OCI-LY3 (cell line): ENCODE measurements at regions not wholly inside any gene's neighbourhood (a gene's known extent, or its start where the extent isn't known, plus 50 kb on each side); places are given as distances from the start of the nearest gene placed in this dataset.

Experiments
- CTCF ChIP-seq: fragments of 200-600, 300-600 bp; sonication (generic); IDR thresholded peaks from 2 replicates; pipeline ENCODE4 v1.5.1; 2014; ENCODE audit warnings: antibody characterized with exemption, low read length, low read depth
- EZH2phosphoT487 ChIP-seq: fragments of 200-600 bp; shearing (Covaris generic); IDR thresholded peaks from 2 replicates; pipeline ENCODE4 v1.6.1; 2018; ENCODE audit warnings: antibody characterized with exemption, mixed run types, low read depth

- no peak for TF ChIP-seq CTCF
- TF ChIP-seq EZH2phosphoT487 = no peak
These were observed 665.4 kb upstream of the PABPC4L start for GRCh38 chr4:134867027-134867426.
